H9 (cell line): ENCODE measurements at regions not wholly inside any gene's neighbourhood (a gene's known extent, or its start where the extent isn't known, plus 50 kb on each side); places are given as distances from the start of the nearest gene placed in this dataset.

Experiments used
- DNase-seq: peaks from one replicate; pipeline ENCODE4 v3.0.0-alpha.2; 2017
- H2AFZ ChIP-seq: one replicate; pipeline ENCODE4 v1.6.1; 2013; ENCODE audit warnings: mild to moderate bottlenecking, low read length, control low read depth, moderate library complexity
- H2AK5ac ChIP-seq: 2 replicates; pipeline ENCODE4 v1.6.1; 2013; ENCODE audit warnings: low read length, control low read depth, mixed read lengths; ENCODE audit not compliant: insufficient read length
- H2BK120ac ChIP-seq: one replicate; pipeline ENCODE4 v1.6.1; 2013; ENCODE audit warnings: low read depth, mild to moderate bottlenecking, low read length, control low read depth, inconsistent platforms; ENCODE audit not compliant: poor library complexity, severe bottlenecking
- H2BK12ac ChIP-seq: 2 replicates; pipeline ENCODE4 v1.6.1; 2013; ENCODE audit warnings: low read length, control low read depth, mixed read lengths, low read depth; ENCODE audit not compliant: insufficient read length
- H2BK15ac ChIP-seq: 2 replicates; pipeline ENCODE4 v1.6.1; 2013; ENCODE audit warnings: low read depth, low read length, control low read depth
- H2BK20ac ChIP-seq: one replicate; pipeline ENCODE4 v1.6.1; 2013; ENCODE audit warnings: low read depth, mild to moderate bottlenecking, low read length, control low read depth, inconsistent platforms; ENCODE audit not compliant: poor library complexity, severe bottlenecking
- H2BK5ac ChIP-seq: 2 replicates; pipeline ENCODE4 v1.6.1; 2013; ENCODE audit warnings: low read length, control low read depth, mixed read lengths; ENCODE audit not compliant: insufficient read length
- H3K14ac ChIP-seq: 2 replicates; pipeline ENCODE4 v1.6.1; 2013; ENCODE audit warnings: low read length, control low read depth; ENCODE audit not compliant: insufficient read depth
- H3K18ac ChIP-seq: 2 replicates; pipeline ENCODE4 v1.6.1; 2013; ENCODE audit warnings: low read depth, mild to moderate bottlenecking, mixed read lengths, low read length, control low read depth; ENCODE audit not compliant: insufficient read length
- H3K23ac ChIP-seq: 2 replicates; pipeline ENCODE4 v1.6.1; 2013; ENCODE audit warnings: low read length, control low read depth, mixed read lengths, low read depth; ENCODE audit not compliant: insufficient read length
- H3K23me2 ChIP-seq: 2 replicates; pipeline ENCODE4 v1.6.1; 2013; ENCODE audit warnings: low read depth, mild to moderate bottlenecking, mixed read lengths, low read length, control low read depth; ENCODE audit not compliant: insufficient read length, poor library complexity, severe bottlenecking
- H3K27ac ChIP-seq: 2 replicates; pipeline ENCODE4 v1.5.1; 2013; ENCODE audit warnings: low read length, control low read depth, mixed read lengths, low read depth; ENCODE audit not compliant: insufficient read length
- H3K27me3 ChIP-seq: 2 replicates; pipeline ENCODE4 v1.6.1; 2013; ENCODE audit warnings: low read length, control low read depth, inconsistent platforms; ENCODE audit not compliant: insufficient read depth
- H3K4ac ChIP-seq: 2 replicates; pipeline ENCODE4 v1.6.1; 2013; ENCODE audit warnings: low read depth, mild to moderate bottlenecking, control low read depth, inconsistent platforms, low read length, moderate library complexity
- H3K4me1 ChIP-seq: 2 replicates; pipeline ENCODE4 v1.6.1; 2013; ENCODE audit warnings: low read length, control low read depth, inconsistent platforms; ENCODE audit not compliant: insufficient read depth
- H3K4me2 ChIP-seq: 2 replicates; pipeline ENCODE4 v1.6.1; 2013; ENCODE audit warnings: low read length, control low read depth, mixed read lengths; ENCODE audit not compliant: insufficient read length, insufficient read depth
- H3K56ac ChIP-seq: 2 replicates; pipeline ENCODE4 v1.6.1; 2013; ENCODE audit warnings: low read depth, mild to moderate bottlenecking, mixed read lengths, low read length, control low read depth; ENCODE audit not compliant: insufficient read length
- H3K79me1 ChIP-seq: 2 replicates; pipeline ENCODE4 v1.6.1; 2013; ENCODE audit warnings: low read depth, mild to moderate bottlenecking, moderate library complexity, low read length, control low read depth, inconsistent platforms; ENCODE audit not compliant: insufficient read depth, poor library complexity, severe bottlenecking
- H3K79me2 ChIP-seq: 2 replicates; pipeline ENCODE4 v1.6.1; 2013; ENCODE audit warnings: low read length, control low read depth, inconsistent platforms; ENCODE audit not compliant: insufficient read depth
- H3K9ac ChIP-seq: 2 replicates; pipeline ENCODE4 v1.6.1; 2013; ENCODE audit warnings: low read length, control low read depth, mixed read lengths; ENCODE audit not compliant: insufficient read length; ENCODE audit errors: extremely low read depth
- H3K9me3 ChIP-seq: one replicate; pipeline ENCODE4 v1.6.1; 2013; ENCODE audit warnings: low read depth, low read length, inconsistent platforms; ENCODE audit not compliant: control insufficient read depth
- H3T11ph ChIP-seq: one replicate; pipeline ENCODE4 v1.6.1; 2013; ENCODE audit warnings: mild to moderate bottlenecking, low read length, control low read depth, inconsistent platforms
- H4K20me1 ChIP-seq: one replicate; pipeline ENCODE4 v1.6.1; 2013; ENCODE audit not compliant: control insufficient read depth, insufficient read length, insufficient read depth
- H4K5ac ChIP-seq: 2 replicates; pipeline ENCODE4 v1.6.1; 2013; ENCODE audit warnings: low read depth, mild to moderate bottlenecking, mixed read lengths, low read length, control low read depth; ENCODE audit not compliant: insufficient read length
- H4K8ac ChIP-seq: replicated peaks from 2 replicates; pipeline ENCODE4 v1.6.1; 2013; ENCODE audit warnings: low read length, control low read depth, mixed read lengths, low read depth; ENCODE audit not compliant: insufficient read length
- H4K91ac ChIP-seq: 2 replicates; pipeline ENCODE4 v1.6.1; 2013; ENCODE audit warnings: low read depth, mild to moderate bottlenecking, moderate library complexity, mixed read lengths, low read length, control low read depth; ENCODE audit not compliant: insufficient read length
- H3K27ac Mint-ChIP-seq, 3 experiments: 2 replicates in 2 of 3; 3 replicates in 1 of 3; pipeline ENCODE4 v1.8.0; 2020 to 2021; ENCODE audit warnings: mixed read lengths in 3 of 3, mild to moderate bottlenecking in 1 of 3, moderate library complexity in 1 of 3
- H3K27me3 Mint-ChIP-seq: 2 replicates; pipeline ENCODE4 v1.8.0; 2021; ENCODE audit warnings: low read depth, mild to moderate bottlenecking, moderate library complexity, mixed read lengths
- H3K36me3 Mint-ChIP-seq, 3 experiments: 2 replicates in 2 of 3; 3 replicates in 1 of 3; pipeline ENCODE4 v1.8.0; 2020 to 2021; ENCODE audit warnings: low read depth in 3 of 3, mixed read lengths in 3 of 3; ENCODE audit not compliant: insufficient read depth in 1 of 3
- H3K4me1 Mint-ChIP-seq, 2 experiments: 2 replicates each; pipeline ENCODE4 v1.8.0; 2020; ENCODE audit warnings: mixed read lengths in 2 of 2
- H3K4me3 Mint-ChIP-seq, 2 experiments: 2 replicates in 1 of 2; 3 replicates in 1 of 2; pipeline ENCODE4 v1.8.0; 2020 to 2021; ENCODE audit warnings: mild to moderate bottlenecking in 2 of 2, mixed read lengths in 2 of 2, moderate library complexity in 1 of 2
- H3K9me3 Mint-ChIP-seq, 2 experiments: 2 replicates in 1 of 2; 3 replicates in 1 of 2; pipeline ENCODE4 v1.8.0; 2020; ENCODE audit warnings: mild to moderate bottlenecking in 2 of 2, mixed read lengths in 2 of 2, moderate library complexity in 1 of 2
- WGBS: extraction: QIAGEN DNeasy Blood & Tissue Kit; methylation state at CpG from one replicate; pipeline ENCODE4 v1.1.7; 2013; ENCODE audit warnings: missing lambda C conversion rate, low lambda C conversion rate, mixed read lengths; ENCODE audit not compliant: insufficient read length; ENCODE audit errors: extremely low coverage; 5-methylcytosine and 5-hydroxymethylcytosine counted together
- TF ChIP-seq, protein P1 (sequence below): fragments of 200-600 bp; sonication (generic); conservative IDR thresholded peaks from 3 replicates; pipeline ENCODE4 v1.8.0; 2021; ENCODE audit warnings: antibody characterized with exemption, mild to moderate bottlenecking

DNA sequence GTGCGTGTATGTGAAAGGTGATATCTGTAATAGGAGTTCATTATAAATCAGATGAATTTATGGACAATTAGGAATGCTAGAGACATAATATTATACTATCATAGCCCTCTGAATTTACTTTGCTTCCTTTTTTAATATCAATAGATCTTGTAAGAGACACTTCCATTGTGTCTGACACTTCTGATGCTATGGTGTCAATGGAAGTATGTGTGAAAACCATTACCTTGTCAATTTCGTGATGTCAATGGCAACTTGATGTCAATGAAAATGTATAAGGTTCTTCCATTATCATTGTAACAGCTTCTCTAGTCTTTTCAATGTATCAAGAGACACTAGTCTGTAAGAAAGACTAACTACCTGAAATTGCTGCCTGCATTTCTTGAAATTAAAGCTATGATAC, 296.8 kb upstream of the DPYD start:
- Histone ChIP-seq H3K18ac (no peak overlapping the region), H4K8ac (no peak overlapping the region), H2AK5ac (no peak overlapping the region), H2AFZ (no peak overlapping the region), H2BK12ac (no peak overlapping the region), H2BK20ac (no peak overlapping the region), H3K27me3 (no peaks in the 10 kb centered on the region), H3K23ac (no peak overlapping the region), H4K5ac (no peak overlapping the region), H3T11ph (no peak overlapping the region), H2BK120ac (no peak overlapping the region), H3K56ac (no peak overlapping the region), H2BK15ac (no peak overlapping the region), H3K79me1 (no peaks in the 10 kb centered on the region), H3K9ac (no peak overlapping the region), H3K79me2 (no peaks in the 10 kb centered on the region), H3K4ac (no peak overlapping the region), H3K4me1 (no peaks in the 10 kb centered on the region), H3K4me2 (no peak overlapping the region), H3K9me3 (no peaks in the 10 kb centered on the region), H3K23me2 (no peaks in the 10 kb centered on the region), H2BK5ac (no peak overlapping the region), H3K14ac (no peak overlapping the region), H4K20me1 (no peaks in the 10 kb centered on the region), H4K91ac (no peak overlapping the region), H3K27ac (no peak overlapping the region)
- H3K9me3 Mint-ChIP-seq = no peaks in the 10 kb centered on the region
- H3K27me3 Mint-ChIP-seq = no peaks in the 10 kb centered on the region; the same call in 1 of the 2 replicates
- no peak for DNase-seq
- no peak overlapping the region for H3K4me3 Mint-ChIP-seq
- WGBS = no CpG with 5 or more reads among the region's 2 CpGs
- H3K27ac Mint-ChIP-seq = no peak overlapping the region
- H3K4me1 Mint-ChIP-seq = no peaks in the 10 kb centered on the region; a peak in 1 of 4 replicates
- no peaks in the 10 kb centered on the region for H3K36me3 Mint-ChIP-seq
- TF ChIP-seq, protein P1, sequence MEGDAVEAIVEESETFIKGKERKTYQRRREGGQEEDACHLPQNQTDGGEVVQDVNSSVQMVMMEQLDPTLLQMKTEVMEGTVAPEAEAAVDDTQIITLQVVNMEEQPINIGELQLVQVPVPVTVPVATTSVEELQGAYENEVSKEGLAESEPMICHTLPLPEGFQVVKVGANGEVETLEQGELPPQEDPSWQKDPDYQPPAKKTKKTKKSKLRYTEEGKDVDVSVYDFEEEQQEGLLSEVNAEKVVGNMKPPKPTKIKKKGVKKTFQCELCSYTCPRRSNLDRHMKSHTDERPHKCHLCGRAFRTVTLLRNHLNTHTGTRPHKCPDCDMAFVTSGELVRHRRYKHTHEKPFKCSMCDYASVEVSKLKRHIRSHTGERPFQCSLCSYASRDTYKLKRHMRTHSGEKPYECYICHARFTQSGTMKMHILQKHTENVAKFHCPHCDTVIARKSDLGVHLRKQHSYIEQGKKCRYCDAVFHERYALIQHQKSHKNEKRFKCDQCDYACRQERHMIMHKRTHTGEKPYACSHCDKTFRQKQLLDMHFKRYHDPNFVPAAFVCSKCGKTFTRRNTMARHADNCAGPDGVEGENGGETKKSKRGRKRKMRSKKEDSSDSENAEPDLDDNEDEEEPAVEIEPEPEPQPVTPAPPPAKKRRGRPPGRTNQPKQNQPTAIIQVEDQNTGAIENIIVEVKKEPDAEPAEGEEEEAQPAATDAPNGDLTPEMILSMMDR = no peak
